Mesothelial cell of epicardium (in vitro differentiated cells): ENCODE measurements at regions not wholly inside any gene's neighbourhood (a gene's known extent, or its start where the extent isn't known, plus 50 kb on each side); places are given as distances from the start of the nearest gene placed in this dataset.
A peak's percentile ranks its signal among the peaks of the same experiment; 100 is the strongest.
"Not testable (repeated sequence)": the region's sequence is repeated elsewhere in the genome, so short reads cannot be mapped to it uniquely, and the experiment has no call there.

Experiments
- DNase-seq, 2 experiments: peaks; one replicate each; pipeline ENCODE4 v3.0.0; 2021; ENCODE audit warnings: low spot score in 2 of 2; ENCODE audit not compliant: unreplicated experiment in 2 of 2
- H3K27ac Mint-ChIP-seq: 2 replicates; pipeline ENCODE4 v1.8.0; 2021; ENCODE audit warnings: mixed read lengths
- H3K27me3 Mint-ChIP-seq: 2 replicates; pipeline ENCODE4 v1.8.0; 2021; ENCODE audit warnings: low read depth, mixed read lengths
- H3K36me3 Mint-ChIP-seq: 2 replicates; pipeline ENCODE4 v1.8.0; 2021; ENCODE audit warnings: mixed read lengths
- H3K4me1 Mint-ChIP-seq: 2 replicates; pipeline ENCODE4 v1.8.0; 2021; ENCODE audit warnings: mixed read lengths
- H3K4me3 Mint-ChIP-seq: 2 replicates; pipeline ENCODE4 v1.8.0; 2021; ENCODE audit warnings: mild to moderate bottlenecking, moderate library complexity, mixed read lengths
- H3K9me3 Mint-ChIP-seq: 2 replicates; pipeline ENCODE4 v1.8.0; 2021; ENCODE audit warnings: mixed read lengths
- CTCF ChIP-seq: fragments of 200-600 bp; sonication (generic); IDR thresholded peaks from one replicate; pipeline ENCODE4 v1.5.0; 2021; ENCODE audit warnings: antibody characterized with exemption; ENCODE audit not compliant: unreplicated experiment

- no peak for TF ChIP-seq CTCF
- DNase-seq: no peak
Observed at GRCh38 chr6:100296810-100297544, 167.7 kb downstream of the SIM1 start.

DNA sequence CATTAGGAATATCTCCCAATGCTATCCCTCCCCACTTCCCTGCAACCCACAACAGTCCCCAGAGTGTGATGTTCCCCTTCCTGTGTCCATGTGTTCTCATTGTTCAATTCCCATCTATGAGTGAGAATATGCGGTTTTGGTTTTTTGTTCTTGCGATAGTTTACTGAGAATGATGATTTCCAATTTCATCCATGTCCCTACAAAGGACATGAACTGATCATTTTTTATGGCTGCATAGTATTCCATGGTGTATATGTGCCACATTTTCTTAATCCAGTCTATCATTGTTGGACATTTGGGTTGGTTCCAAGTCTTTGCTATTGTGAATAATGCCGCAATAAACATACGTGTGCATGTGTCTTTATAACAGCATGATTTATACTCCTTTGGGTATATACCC is 169.5 kb downstream of the SIM1 start:
- not testable (repeated sequence) for H3K4me1 Mint-ChIP-seq, H3K27me3 Mint-ChIP-seq, H3K4me3 Mint-ChIP-seq, H3K36me3 Mint-ChIP-seq, DNase-seq, H3K9me3 Mint-ChIP-seq, H3K27ac Mint-ChIP-seq

More at GRCh38 chr6:100296810-100297544, 167.7 kb downstream of the SIM1 start:
- Mint-ChIP-seq H3K36me3 (no peaks in the 10 kb centered on the region), H3K9me3 (no peaks in the 10 kb centered on the region), H3K27me3 (no peaks in the 10 kb centered on the region), H3K4me1 (peaks cover 6% of the 10 kb centered on the region), H3K27ac (no peak overlapping the region), H3K4me3 (no peak overlapping the region)

DNA sequence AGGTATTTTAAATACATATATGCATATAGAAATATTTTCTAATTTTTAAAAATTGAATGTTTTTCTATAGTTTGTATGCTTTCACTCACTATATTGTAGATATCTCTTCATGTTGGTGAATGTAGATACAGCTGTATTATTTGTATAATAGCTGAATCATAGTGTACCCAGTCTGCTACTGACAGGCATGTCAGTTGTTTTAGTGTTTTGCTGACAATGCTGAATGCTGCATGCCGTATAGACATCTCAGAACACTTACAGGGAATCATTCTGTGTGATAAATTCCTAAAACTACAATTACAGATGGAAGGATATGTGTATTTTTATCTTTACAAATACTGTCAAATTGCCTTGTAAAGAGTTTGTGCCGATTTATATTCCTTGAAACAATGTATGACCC is 175.4 kb downstream of the SIM1 start:
- Mint-ChIP-seq H3K9me3 (no peaks in the 10 kb centered on the region), H3K4me1 (no peaks in the 10 kb centered on the region), H3K4me3 (no peak overlapping the region), H3K27me3 (no peaks in the 10 kb centered on the region), H3K27ac (no peak overlapping the region), H3K36me3 (no peaks in the 10 kb centered on the region)
- DNase-seq: no peak
- TF ChIP-seq CTCF: no peak

DNA sequence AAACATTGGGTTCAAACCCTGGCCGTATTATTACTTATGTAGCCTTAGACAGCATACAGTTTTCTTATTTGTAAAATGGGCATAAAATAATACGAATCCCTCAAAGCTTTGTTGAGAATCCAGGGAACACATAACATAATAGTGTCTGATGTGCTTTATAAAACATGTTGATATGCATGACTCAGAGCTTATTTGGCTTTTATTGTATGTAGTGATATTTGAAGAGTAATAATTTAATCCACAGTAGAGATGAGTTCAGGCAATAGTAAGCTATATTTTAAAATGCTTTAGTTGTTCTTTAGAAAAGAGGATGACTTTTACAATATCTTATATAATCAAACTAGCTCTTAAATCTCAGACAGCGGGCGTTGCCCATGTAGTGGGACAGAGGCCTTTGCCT is 176.4 kb downstream of the SIM1 start:
- TF ChIP-seq CTCF: no peak
- no peak overlapping the region for H3K4me3 Mint-ChIP-seq

DNA sequence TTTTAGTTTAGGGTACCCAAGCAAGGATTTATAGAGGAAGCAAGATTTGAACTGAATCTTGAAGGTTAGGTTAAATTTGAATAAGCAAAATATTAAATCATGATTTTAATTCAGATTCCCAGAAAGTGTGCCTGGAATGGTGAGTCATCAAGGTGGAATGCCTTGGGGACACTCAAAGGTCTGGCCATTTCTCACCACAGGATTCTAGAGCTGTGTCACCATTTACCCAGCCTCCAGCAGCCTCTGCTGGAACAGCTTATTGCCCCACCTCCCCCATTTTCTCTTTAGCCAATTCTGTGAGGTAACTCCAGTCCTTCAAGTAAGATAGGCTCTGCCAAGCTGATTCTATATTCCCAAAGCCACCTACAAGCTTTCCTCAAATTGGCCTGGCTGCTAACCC is 181.4 kb downstream of the SIM1 start:
- H3K4me3 Mint-ChIP-seq: no peak overlapping the region
- no peak overlapping the region for H3K27ac Mint-ChIP-seq
- H3K4me1 Mint-ChIP-seq: no peaks in the 10 kb centered on the region
- no peaks in the 10 kb centered on the region for H3K36me3 Mint-ChIP-seq
- TF ChIP-seq CTCF: no peak
- no peaks in the 10 kb centered on the region for H3K9me3 Mint-ChIP-seq
- no peak for DNase-seq
- H3K27me3 Mint-ChIP-seq: peaks cover 4% of the 10 kb centered on the region

More for the DNA sequence above, 176.4 kb downstream of the SIM1 start:
- no peaks in the 10 kb centered on the region for H3K36me3 Mint-ChIP-seq
- DNase-seq: no peak
- H3K27me3 Mint-ChIP-seq: no peaks in the 10 kb centered on the region
- H3K9me3 Mint-ChIP-seq: no peaks in the 10 kb centered on the region
- no peaks in the 10 kb centered on the region for H3K4me1 Mint-ChIP-seq
- H3K27ac Mint-ChIP-seq: no peak overlapping the region

DNA sequence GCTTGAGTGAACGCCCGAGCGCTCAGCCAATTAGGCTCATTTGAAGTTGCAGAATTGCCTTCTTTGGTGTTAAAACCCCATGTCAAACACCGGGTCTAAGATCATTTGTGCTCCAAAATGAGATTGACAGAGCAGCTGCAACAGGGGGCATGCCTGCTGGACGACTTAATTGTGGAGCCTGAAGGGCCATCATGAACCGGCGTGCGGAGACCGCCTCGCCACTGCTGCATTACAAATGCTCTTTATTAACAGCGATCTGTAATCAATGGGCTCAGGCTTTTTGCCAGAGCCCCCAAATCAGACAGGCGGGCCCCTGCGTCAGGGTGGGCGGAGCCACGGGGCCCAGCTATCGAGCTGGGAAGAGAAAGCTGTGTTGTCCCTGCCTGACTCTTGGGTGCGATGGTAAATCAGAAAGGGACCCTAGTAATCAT is 183.2 kb downstream of the SIM1 start:
- Mint-ChIP-seq H3K4me1 (no peaks in the 10 kb centered on the region), H3K4me3 (peak overlapping the region; percentile 62), H3K9me3 (no peaks in the 10 kb centered on the region), H3K36me3 (no peaks in the 10 kb centered on the region), H3K27me3 (peaks cover 4% of the 10 kb centered on the region), H3K27ac (no peak overlapping the region)
- DNase-seq: peak in 1 of 2 experiments; percentile 37
- no peak for TF ChIP-seq CTCF
